IMR-90 (cell line): ENCODE measurements at regions not wholly inside any gene's neighbourhood (a gene's known extent, or its start where the extent isn't known, plus 50 kb on each side); places are given as distances from the start of the nearest gene placed in this dataset.

Experiments used
- BHLHE40 ChIP-seq: fragments of 150-350 bp; IDR thresholded peaks from 2 replicates; pipeline ENCODE4 v1.6.1; 2016; ENCODE audit warnings: mild to moderate bottlenecking, low read depth, low read length
- CEBPB ChIP-seq: IDR thresholded peaks from 2 replicates; pipeline ENCODE4 v1.6.1; 2012; ENCODE audit warnings: low read depth, low read length, improper control_type of control experiment
- CHD1 ChIP-seq: IDR thresholded peaks from 2 replicates; pipeline ENCODE4 v1.6.1; 2012; ENCODE audit warnings: low read depth, low read length, improper control_type of control experiment
- CTCF ChIP-seq: conservative IDR thresholded peaks from 2 replicates; pipeline ENCODE4 v1.5.1; 2012; ENCODE audit warnings: mild to moderate bottlenecking, low read depth, low read length, improper control_type of control experiment
- FOS ChIP-seq: fragments of 150-350 bp; IDR thresholded peaks from 2 replicates; pipeline ENCODE4 v1.6.1; 2016; ENCODE audit warnings: low read depth, low read length
- MAFK ChIP-seq: IDR thresholded peaks from 2 replicates; pipeline ENCODE4 v1.6.1; 2012; ENCODE audit warnings: low read depth, low read length, improper control_type of control experiment
- MAZ ChIP-seq: IDR thresholded peaks from 2 replicates; pipeline ENCODE4 v1.6.1; 2012; ENCODE audit warnings: low read depth, mild to moderate bottlenecking, low read length, improper control_type of control experiment, moderate library complexity, borderline replicate concordance
- MXI1 ChIP-seq: IDR thresholded peaks from 2 replicates; pipeline ENCODE4 v1.6.1; 2012; ENCODE audit warnings: low read depth, mild to moderate bottlenecking, low read length, moderate library complexity, borderline replicate concordance
- POLR2A ChIP-seq: IDR thresholded peaks from 2 replicates; pipeline ENCODE4 v1.6.1; 2012; ENCODE audit warnings: mild to moderate bottlenecking, low read depth, low read length
- RAD21 ChIP-seq: IDR thresholded peaks from 2 replicates; pipeline ENCODE4 v1.6.1; 2012; ENCODE audit warnings: low read length, improper control_type of control experiment
- RCOR1 ChIP-seq: IDR thresholded peaks from 2 replicates; pipeline ENCODE4 v1.6.1; 2012; ENCODE audit warnings: mild to moderate bottlenecking, low read length, improper control_type of control experiment; ENCODE audit not compliant: insufficient replicate concordance
- SMC3 ChIP-seq: fragments of 150-350 bp; IDR thresholded peaks from 2 replicates; pipeline ENCODE4 v1.6.1; 2016; ENCODE audit warnings: low read depth, mild to moderate bottlenecking, antibody characterized with exemption, low read length, moderate library complexity

- TF ChIP-seq CTCF, result no peak
- no peak for TF ChIP-seq MAFK
- no peak for TF ChIP-seq SMC3
- TF ChIP-seq MAZ, result no peak
- no peak for TF ChIP-seq BHLHE40
- TF ChIP-seq RAD21, result no peak
- TF ChIP-seq CEBPB, result no peak
- no peak for TF ChIP-seq FOS
- TF ChIP-seq POLR2A, result no peak
- no peak for TF ChIP-seq CHD1
- no peak for TF ChIP-seq RCOR1
- TF ChIP-seq MXI1, result no peak
Observed at GRCh38 chr12:124088217-124088907, 115.3 kb downstream of the ZNF664 start.
